NCI-H774 (cell line): ENCODE measurements at regions not wholly inside any gene's neighbourhood (a gene's known extent, or its start where the extent isn't known, plus 50 kb on each side); places are given as distances from the start of the nearest gene placed in this dataset.

Source experiments
- DNase-seq: peaks from one replicate; lab custom pipeline; 2025; lab: John Stamatoyannopoulos, UW

DNA sequence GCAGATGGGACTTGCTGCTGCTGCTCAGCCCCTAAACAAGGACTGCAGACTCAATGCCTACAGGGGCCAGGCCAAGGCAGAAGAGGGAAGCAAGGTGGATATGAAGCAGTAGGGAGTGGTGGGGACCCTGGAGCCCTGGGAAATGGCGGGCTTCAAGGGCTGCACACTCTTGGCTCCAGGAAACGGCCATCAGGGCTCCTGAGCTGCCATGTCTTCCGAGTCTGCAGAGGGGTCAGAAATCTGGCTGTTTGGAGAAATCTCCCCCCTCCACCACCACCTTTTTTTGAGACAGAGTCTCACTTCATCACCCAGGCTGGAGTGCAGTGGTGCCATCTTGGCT is 169.1 kb downstream of the KATNIP start:
- no peak for DNase-seq

DNA sequence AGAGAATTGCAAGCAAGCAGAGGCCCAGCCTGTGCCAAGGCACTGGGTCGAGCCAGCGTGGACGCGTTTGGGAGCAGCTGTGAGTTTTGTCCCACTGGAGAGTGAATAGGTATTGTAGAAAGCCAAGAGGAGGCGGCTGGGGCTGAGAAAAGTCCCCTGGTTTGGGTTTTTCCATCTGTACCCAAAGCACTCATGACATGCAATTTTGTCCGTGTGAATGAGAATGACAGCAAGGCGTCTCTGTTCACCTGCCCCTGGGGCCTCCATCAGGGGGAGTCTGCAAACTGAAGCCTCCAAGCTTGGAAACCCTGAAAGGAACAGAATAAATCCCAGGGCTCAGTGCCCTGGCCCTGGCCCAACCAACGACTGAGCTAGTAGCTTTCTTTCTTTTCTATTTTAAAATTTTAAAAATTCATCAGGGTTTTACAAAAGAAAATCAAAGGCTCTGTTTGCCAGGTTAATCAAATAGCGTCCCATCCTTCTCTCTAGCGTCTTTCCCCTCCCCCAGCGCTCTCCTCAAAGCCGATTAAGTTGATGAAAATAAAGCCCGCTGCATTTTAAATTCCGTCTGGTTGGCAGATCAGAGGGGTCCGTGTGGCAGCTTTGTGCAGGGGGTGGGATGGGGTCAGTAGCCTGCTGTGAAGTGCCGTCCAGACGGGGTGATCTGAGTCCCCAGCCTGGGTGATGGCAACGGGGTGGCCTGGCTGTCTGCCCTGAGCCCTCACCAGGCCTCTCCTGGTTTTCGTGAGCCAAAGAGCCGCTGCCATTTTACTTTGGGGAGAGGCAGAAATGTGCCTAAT is 171.0 kb downstream of the KATNIP start:
- no peak for DNase-seq

DNA sequence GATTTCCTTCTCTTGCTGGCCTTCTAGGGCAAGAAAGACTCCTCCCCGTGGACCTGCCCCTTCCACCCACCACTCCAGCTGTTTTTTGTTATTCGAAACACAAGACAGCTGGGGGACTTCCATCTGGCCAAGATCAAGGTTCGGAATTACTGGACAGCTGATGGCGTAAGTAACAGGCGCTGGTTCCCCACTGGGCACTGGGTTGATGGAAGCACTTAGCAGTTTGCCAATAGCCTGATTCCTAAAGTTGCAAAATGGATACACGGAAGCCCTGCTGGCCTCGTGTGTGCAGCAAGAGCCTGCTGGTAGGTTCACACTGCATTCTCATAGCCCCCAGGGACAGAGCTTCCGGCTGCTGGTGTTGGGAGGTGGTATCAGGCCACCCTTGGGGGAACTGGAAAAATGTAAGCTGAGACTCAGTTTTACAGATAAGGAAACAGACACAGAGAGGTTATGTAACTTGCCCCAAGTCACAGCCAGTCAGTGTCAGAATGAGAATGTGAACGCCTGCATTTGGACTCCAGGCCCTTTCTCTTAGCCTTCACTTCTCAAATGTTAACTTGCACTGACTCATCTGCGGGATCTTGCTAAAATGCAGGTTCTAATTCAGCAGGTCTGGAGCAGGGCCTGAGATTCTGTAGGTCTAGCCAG is 171.7 kb downstream of the KATNIP start:
- no peak for DNase-seq

DNA sequence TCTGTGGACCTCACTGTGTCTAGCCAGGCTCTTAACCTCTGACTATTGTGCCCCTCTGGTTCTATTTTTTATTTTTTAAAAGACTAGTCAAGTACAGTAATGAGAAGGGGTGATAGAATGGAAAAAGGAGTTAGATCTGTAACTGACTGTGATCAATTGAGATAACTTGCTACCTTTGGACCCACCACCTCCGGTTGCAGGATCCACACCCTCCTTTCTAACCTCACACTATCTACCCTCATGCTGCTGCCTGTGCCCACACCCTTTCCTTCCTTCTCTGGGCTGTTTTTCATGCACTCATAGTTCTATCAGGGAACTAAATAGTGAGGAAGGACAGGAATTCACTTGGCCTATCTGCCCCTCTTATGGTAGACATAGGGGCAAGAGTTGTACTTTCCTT is 172.3 kb downstream of the KATNIP start:
- no peak for DNase-seq

DNA sequence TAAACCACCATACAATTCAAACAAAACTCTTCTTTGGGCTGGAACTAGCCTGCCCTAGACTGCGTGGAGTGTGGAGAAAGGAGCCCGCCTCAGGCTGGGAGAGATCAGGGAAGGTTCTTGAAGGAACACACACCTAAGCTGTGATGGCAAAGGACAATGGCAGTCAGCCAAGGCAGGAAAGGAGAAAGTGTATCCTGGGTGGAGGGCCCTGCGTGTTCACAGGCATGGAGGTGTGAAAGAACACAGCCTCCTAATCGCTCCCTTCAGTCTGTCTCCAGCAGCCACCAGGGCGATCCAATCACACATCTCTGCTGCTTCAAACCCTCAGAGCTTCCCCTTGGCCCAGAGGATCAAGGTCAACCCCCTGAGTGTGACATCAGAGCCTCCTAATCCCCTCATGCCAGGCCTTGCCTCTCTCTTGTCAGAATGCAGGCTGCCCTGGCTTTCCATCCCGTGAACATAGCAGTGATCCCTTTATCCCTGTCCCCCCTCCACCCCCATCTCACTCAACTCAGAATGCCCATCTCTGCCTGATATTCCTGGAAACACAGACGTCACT is 173.0 kb downstream of the KATNIP start:
- no peak for DNase-seq

DNA sequence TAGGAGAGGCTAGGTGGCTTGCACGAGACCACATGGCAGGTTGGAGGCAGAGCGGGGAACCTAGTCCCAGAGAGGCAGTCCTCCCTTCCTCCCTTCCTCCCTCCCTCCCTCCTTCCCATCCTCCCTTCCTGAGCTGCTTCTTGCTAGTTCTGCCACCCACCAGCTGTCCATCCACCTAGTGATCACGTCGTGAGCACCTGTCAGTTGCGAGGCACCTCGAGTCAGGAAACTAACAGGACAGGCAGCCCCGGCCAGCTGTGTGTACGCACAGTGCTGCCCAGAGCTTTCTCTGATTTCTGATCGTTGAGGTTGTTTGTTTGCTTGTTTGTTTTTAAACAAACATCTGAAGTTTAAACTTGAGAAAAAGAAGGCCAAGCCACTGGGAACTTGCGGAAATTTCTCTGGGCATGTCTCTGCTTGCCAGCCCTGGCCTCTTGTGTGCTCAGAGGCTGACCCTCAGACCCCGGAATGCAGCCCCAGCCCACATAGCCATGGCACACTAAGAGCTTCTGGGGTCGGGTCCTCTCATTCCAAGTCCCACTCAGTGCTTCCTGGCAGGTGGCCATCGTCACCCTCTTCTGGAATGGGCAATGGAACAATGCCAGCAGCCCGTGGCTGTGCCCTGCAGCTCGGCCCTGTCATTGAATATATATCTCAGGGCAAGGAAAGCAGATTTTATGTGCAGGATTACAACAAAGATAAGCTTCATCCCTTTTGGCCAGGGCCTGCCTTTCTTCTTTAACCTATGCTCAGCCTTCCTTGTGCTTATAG is 174.0 kb downstream of the KATNIP start:
- DNase-seq: peak; percentile 37

DNA sequence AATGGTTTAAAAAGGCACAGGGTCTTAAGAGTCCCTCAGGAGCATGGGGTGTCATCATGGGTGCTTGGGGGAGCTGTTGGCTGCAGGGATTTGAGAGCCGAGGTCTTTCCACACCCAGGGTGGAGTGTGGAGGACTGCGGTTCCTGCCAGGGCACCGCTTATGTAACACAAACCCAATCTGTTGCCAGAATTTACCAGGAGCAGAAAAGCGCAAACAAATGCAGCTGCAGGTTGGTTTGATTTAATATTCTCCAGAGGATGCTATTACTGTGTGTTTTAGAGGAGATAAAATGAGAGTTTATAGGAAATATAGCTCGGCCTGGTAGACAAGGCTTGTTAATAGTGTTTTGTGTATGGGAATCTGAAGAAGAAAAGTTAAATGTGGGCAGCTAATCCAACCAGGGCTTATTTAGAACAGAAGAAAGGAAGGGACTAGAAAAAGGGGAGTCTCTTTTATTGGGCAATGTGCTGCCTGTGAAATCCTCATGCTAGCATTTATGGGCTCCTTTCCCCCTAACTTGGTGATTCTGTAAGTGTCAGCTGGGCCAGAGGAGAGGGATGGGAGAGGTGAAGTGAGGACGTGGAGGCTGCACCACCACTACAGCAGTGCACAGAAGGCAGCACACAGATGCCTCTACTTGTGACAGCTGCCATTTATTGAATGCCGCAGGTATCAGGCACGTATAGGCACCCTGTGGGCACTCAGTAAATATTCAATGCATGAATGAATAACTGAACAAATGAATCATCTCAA is 174.7 kb downstream of the KATNIP start:
- DNase-seq: peak; percentile 13

DNA sequence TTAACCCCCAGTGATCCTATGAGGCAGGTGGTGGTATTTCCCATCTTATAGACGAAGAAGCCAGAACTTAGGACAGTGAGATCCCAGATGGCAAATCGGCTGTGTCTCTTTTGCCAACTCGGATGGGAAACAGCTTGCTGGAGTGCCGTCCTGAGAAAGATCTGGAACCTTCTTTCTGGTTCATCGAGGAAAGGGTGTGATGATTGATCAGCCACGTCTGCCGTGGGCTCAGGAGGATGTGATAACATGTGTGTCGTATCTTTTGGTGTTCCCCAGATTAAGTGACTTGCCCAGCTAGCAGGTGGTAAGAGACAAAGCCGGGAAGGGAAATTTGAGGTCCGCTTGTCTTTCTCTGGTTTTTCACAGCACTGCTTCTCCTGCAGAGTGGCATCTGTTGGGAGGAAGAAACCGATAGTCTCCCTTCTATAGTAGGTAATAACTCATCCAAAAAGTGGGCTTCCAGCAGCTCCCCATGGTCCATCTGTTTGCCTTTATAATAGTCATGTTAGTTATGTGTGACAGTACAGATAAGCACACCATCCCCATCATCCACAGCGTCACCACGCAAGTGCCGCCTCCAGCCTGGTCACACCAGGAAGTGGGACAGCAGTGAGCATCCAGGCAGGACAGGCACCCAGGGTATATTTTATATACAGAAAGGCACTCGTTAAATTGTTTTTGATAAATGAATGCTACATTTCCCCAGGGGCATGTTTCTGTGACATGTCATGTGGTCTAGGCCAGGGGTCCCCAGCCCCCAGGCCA is 175.5 kb downstream of the KATNIP start:
- DNase-seq: no peak

DNA sequence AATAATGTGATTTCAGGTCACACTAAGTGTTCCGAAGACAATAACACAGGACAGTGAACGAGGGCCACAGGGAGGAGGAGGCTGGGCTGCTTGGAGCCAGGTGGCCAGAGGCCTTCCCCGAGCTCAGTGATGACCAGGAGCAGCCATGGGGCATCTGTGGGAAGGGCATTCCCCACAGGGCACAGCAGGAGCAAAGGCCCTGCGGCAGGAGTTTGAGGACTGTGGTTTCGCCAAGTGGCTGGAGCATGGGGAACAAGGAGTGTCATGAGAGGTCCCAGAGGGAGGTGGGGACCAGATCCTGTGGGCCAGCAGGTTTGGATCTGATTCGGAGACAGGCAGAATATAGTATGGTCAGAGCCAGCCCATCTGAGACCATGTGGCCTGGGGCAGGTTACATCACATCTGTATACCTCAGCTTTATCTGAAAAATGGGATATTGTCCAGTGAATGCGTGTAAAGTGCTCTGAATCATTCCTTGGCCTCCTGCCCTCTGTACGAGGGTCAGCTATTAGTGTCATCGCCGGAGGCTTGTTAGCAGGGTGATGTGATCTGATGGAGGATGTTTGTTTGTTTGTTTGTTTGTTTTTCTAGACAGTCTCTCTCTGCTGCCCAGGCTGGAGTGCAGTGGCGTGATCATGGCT is 176.8 kb downstream of the KATNIP start:
- DNase-seq: no peak

DNA sequence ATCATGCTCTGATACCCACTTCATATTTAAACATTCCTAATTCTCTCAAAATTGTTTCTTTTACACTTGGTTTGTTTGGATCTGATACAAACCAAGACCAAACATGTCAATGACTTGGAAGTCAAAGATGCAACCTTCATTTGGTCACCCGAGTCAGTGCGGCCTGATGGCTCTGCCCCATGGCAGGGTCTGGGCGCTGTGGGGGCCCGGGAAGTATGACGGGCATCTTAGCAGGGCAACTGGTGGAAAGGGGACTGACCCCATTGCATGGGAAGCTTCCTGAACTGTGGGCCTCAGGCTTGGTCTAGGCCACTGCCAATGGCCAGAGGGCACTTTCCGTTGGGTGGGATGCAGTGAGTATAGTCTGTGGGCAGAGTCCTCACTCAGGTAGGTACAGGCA is 178.0 kb downstream of the KATNIP start:
- no peak for DNase-seq

DNA sequence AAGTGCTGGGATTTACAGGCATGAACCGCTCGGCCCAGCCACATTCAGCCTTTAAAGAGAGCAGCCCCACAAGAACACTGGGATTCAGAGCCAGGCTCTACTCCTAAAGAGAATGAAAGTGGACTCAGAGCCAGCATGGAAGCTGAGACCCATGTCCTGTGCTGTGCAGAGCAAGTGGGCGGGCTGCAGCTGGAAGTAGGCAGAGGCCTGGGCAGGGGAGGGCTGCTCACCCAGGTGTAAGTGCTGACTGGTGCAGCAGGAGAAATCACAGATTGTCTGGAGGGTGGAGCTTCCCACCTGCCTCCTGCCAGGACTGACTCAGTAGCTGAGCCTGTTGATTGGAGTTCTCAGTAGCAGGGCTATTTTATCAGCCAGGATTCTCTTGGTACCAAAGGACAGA is 178.7 kb downstream of the KATNIP start:
- DNase-seq: no peak

DNA sequence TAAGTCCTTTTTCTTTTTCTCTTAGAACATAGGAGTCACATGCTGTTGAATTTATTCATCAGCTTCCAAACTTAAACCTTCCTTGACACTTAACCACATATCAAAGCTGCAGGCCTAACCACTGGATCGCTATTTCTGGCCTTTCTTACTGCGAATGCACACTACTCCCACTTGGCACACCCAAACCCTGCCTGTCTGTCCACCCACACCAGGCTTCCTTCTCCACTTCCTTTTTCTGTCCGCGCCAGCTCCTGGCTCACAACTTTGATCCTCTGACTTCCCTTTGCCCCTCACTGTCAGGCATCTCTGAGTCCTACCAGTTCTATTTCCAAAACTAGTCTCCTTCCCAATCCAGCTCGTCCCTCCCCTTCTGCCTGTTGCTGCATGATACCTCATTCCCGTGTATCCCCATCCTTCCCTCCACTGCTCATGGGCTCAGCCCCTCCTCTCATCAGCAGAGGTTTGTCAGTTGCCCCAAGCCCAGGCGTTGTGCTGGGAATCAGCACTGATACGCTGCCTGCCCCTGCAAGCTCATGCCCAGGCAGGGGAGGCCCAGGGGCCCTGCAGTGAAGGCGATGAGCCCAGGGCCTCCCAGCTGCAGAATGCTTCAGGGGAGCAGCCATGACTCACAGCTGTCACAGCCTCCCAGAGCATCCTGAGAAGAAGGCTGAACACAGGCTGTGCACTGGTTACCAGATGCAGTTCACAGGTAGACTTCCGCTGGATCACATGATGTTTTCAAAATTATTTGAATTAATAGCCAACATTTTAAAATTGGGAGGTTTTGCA is 179.8 kb downstream of the KATNIP start:
- DNase-seq: no peak

DNA sequence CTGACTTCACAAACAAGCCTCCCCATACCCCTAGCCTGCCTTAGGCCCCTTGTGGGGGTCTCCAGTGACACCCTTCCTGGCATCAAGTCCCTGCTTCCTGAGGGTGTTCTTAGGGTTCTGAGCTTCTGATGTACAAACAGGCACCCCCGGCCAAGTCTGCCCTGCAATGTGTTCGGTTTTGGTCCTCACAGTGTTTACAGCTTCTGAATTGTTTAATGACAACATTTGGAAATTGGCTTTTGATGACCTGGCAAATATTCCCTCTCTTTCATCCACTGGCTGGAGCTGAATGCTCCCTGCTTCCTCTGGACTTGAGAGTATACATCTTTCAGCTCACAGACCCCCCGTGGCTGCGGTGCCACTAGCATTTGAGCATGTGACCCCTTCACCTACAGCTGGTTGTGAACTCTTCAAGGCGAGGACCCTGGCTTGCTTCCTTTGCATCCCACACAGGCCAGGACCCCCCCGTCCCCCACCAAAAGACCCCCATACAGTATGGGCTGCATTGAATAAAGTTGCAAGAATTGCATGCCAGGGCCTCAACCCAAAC is 180.8 kb downstream of the KATNIP start:
- DNase-seq: no peak

DNA sequence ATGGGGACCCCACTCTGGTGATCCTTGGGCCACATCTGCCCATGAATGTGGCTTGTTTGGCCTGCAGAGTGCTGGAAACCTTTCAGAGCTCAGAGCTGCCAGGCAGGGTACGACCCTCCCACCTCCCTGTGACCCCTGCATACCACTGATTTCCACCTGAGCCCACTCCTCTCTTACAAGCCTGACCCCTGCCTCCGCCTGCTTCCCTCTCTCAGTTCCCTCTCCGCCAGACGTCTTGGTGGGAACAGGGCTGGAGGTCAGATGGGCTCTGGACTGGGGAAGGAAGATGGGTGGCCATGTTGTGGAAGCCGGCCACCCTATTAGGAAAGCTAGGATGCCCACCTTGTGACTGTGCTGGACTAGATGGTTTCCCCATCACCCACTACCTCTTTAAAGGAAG is 185.1 kb downstream of the KATNIP start:
- no peak for DNase-seq

DNA sequence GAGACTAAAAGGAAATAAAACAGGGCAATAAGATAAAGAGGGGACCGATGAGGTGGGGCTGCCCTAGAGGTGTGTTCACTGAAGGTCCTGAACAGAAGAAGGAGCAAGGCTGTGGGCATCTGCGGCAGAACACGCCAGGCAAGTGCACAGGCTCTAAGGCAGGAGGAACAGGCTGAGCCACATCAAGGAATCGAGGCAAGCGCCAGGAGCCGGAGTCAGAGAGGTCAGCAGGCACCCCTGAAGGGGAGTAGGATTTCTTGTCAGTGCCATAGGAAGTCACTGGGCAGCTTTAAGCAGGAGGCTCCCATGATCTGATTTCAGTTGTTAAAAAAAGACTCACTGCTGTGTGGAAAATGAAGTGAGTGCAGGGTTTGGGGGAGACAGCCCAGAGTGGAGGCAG is 186.5 kb downstream of the KATNIP start:
- DNase-seq: no peak

DNA sequence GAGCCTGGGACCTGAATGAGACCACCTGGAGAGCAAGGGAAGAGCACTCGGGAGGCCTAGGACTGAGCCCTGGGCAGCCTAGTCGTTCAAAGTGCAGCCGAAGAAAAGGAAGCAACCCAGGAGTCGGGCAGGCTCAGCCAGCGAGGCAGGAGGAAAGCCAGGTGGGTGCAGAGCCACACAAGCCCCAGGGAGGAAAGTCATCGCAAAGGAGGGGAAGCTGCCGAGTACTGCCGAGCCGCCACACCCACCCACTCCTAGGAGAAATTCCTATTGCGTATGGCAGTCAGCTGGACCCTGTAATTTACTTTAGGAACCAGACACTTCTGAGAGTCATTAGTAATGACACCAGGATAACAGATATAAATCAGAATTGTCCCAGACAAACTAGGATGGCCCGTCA is 187.6 kb downstream of the KATNIP start:
- no peak for DNase-seq
